Neural cell (in vitro differentiated cells): ENCODE measurements at regions not wholly inside any gene's neighbourhood (a gene's known extent, or its start where the extent isn't known, plus 50 kb on each side); places are given as distances from the start of the nearest gene placed in this dataset.

Source experiments
- H2AFZ ChIP-seq: fragments of 200-600, 300-800 bp; sonication (generic), shearing (Covaris generic); 2 replicates; pipeline ENCODE4 v1.6.0; 2014; ENCODE audit warnings: low read depth, mild to moderate bottlenecking, antibody characterized with exemption, low read length, moderate library complexity
- H3F3A ChIP-seq: fragments of 200-600 bp; shearing (Covaris generic); 2 replicates; pipeline ENCODE4 v1.6.1; 2016; ENCODE audit warnings: mild to moderate bottlenecking, moderate library complexity, mixed read lengths, antibody characterized with exemption, low read length; ENCODE audit not compliant: insufficient read depth, poor library complexity, severe bottlenecking
- H3K27ac ChIP-seq: fragments of 200-600, 300-800 bp; sonication (generic), shearing (Covaris generic); 2 replicates; pipeline ENCODE4 v1.5.1; 2014; ENCODE audit warnings: mild to moderate bottlenecking, low read length, moderate library complexity
- H3K27me3 ChIP-seq: fragments of 300-800, 200-600 bp; sonication (generic), shearing (Covaris generic); 2 replicates; pipeline ENCODE4 v1.6.0; 2014; ENCODE audit warnings: mild to moderate bottlenecking, low read depth, low read length, moderate library complexity; ENCODE audit not compliant: insufficient read depth
- H3K36me3 ChIP-seq: fragments of 300-800, 200-600 bp; sonication (generic), shearing (Covaris generic); 2 replicates; pipeline ENCODE4 v1.5.1; 2014; ENCODE audit warnings: mild to moderate bottlenecking, antibody characterized with exemption, low read length, moderate library complexity; ENCODE audit not compliant: insufficient read depth
- H3K4me2 ChIP-seq: fragments of 300-800, 200-600 bp; sonication (generic), shearing (Covaris generic); 2 replicates; pipeline ENCODE4 v1.6.0; 2014; ENCODE audit warnings: mild to moderate bottlenecking, low read length
- H3K4me3 ChIP-seq: fragments of 300-800, 200-600 bp; sonication (generic), shearing (Covaris generic); 2 replicates; pipeline ENCODE4 v1.5.1; 2014; ENCODE audit warnings: mild to moderate bottlenecking, low read length, moderate library complexity
- H3K79me2 ChIP-seq: fragments of 200-600 bp; shearing (Covaris generic); replicated peaks from 2 replicates; pipeline ENCODE4 v1.6.0; 2014; ENCODE audit warnings: mild to moderate bottlenecking, low read length, moderate library complexity; ENCODE audit not compliant: insufficient read depth
- H3K9ac ChIP-seq: fragments of 300-800, 200-600 bp; sonication (generic), shearing (Covaris generic); 2 replicates; pipeline ENCODE4 v1.6.1; 2016; ENCODE audit warnings: mild to moderate bottlenecking, low read length, mixed read lengths
- H3K9me2 ChIP-seq: fragments of 200-600 bp; shearing (Covaris generic); 2 replicates; pipeline ENCODE4 v1.6.1; 2016; ENCODE audit warnings: mild to moderate bottlenecking, low read length, mixed read lengths; ENCODE audit not compliant: insufficient read depth
- H3K9me3 ChIP-seq: fragments of 200-600, 300-800 bp; sonication (generic), shearing (Covaris generic); 2 replicates; pipeline ENCODE4 v1.6.1; 2016; ENCODE audit warnings: mild to moderate bottlenecking, mixed run types, low read length, moderate library complexity, mixed read lengths
- H4K20me1 ChIP-seq: fragments of 200-600 bp; shearing (Covaris generic); 2 replicates; pipeline ENCODE4 v1.6.1; 2016; ENCODE audit warnings: mild to moderate bottlenecking, mixed run types; ENCODE audit not compliant: insufficient read depth
- CTCF ChIP-seq: fragments of 450-650 bp; IDR thresholded peaks from 2 replicates; pipeline ENCODE4 v1.5.1; 2014; ENCODE audit warnings: antibody characterized with exemption, mild to moderate bottlenecking, moderate library complexity; ENCODE audit not compliant: poor library complexity, severe bottlenecking
- EP300 ChIP-seq: fragments of 450-650 bp; conservative IDR thresholded peaks from 2 replicates; pipeline ENCODE4 v1.6.1; 2014; ENCODE audit warnings: antibody characterized with exemption, mild to moderate bottlenecking, moderate library complexity; ENCODE audit not compliant: poor library complexity, severe bottlenecking
- EZH2 ChIP-seq: fragments of 200-600, 300-800 bp; shearing (Covaris generic), sonication (generic); IDR thresholded peaks from 2 replicates; pipeline ENCODE4 v1.6.1; 2014; ENCODE audit warnings: antibody characterized with exemption, low read length, borderline replicate concordance, mild to moderate bottlenecking; ENCODE audit not compliant: insufficient read depth, poor library complexity, severe bottlenecking
- MXI1 ChIP-seq: fragments of 450-650 bp; conservative IDR thresholded peaks from 2 replicates; pipeline ENCODE4 v1.6.1; 2014; ENCODE audit warnings: antibody characterized with exemption, mild to moderate bottlenecking; ENCODE audit not compliant: poor library complexity, severe bottlenecking
- POLR2AphosphoS5 ChIP-seq: IDR thresholded peaks from 2 replicates; pipeline ENCODE4 v1.6.1; 2012
- RAD21 ChIP-seq: fragments of 450-650 bp; conservative IDR thresholded peaks from 2 replicates; pipeline ENCODE4 v1.6.1; 2014; ENCODE audit warnings: antibody characterized with exemption, mild to moderate bottlenecking, moderate library complexity
- REST ChIP-seq: IDR thresholded peaks from 2 replicates; pipeline ENCODE4 v1.6.1; 2012; ENCODE audit warnings: borderline replicate concordance
- SMC3 ChIP-seq: fragments of 450-650 bp; conservative IDR thresholded peaks from 2 replicates; pipeline ENCODE4 v1.6.1; 2014; ENCODE audit warnings: antibody characterized with exemption, mild to moderate bottlenecking, moderate library complexity; ENCODE audit not compliant: poor library complexity
- TAF1 ChIP-seq: IDR thresholded peaks from 2 replicates; pipeline ENCODE4 v1.6.1; 2012; ENCODE audit warnings: low read depth

- Histone ChIP-seq H3K36me3 (no peaks in the 10 kb centered on the region), H3K79me2 (peaks cover 5% of the 10 kb centered on the region), H3K27ac (no peak overlapping the region), H3K9ac (no peak overlapping the region), H3K9me2 (no peaks in the 10 kb centered on the region), H3F3A (no peaks in the 10 kb centered on the region), H3K4me3 (no peak overlapping the region), H2AFZ (no peak overlapping the region), H3K4me2 (no peak overlapping the region), H4K20me1 (no peaks in the 10 kb centered on the region), H3K9me3 (no peaks in the 10 kb centered on the region), H3K27me3 (no peaks in the 10 kb centered on the region)
- TF ChIP-seq CTCF (no peak), POLR2AphosphoS5 (no peak), TAF1 (no peak), EP300 (no peak), SMC3 (no peak), MXI1 (no peak), EZH2 (no peak), REST (no peak), RAD21 (no peak)
Observed at GRCh38 chr6:144688713-144689112, 403.6 kb downstream of the UTRN start.

GRCh38 chr6:144689503-144690040, 404.4 kb downstream of the UTRN start:
- H3K9ac ChIP-seq, result no peak overlapping the region
- no peak overlapping the region for H3K27ac ChIP-seq
- no peaks in the 10 kb centered on the region for H3F3A ChIP-seq
- no peak overlapping the region for H3K4me2 ChIP-seq
- H3K9me2 ChIP-seq, result no peaks in the 10 kb centered on the region
- H4K20me1 ChIP-seq, result no peaks in the 10 kb centered on the region
- H3K36me3 ChIP-seq, result no peaks in the 10 kb centered on the region
- no peaks in the 10 kb centered on the region for H3K27me3 ChIP-seq
- H2AFZ ChIP-seq, result no peak overlapping the region
- no peaks in the 10 kb centered on the region for H3K9me3 ChIP-seq
- peaks cover 5% of the 10 kb centered on the region for H3K79me2 ChIP-seq
- H3K4me3 ChIP-seq, result no peak overlapping the region
- TF ChIP-seq REST, result no peak
- no peak for TF ChIP-seq SMC3
